ENCODE measurements at regions not wholly inside any gene's neighbourhood (a gene's known extent, or its start where the extent isn't known, plus 50 kb on each side); places are given as distances from the start of the nearest gene placed in this dataset.

GRCh38 chr10:128337860-128338378 is 211.7 kb upstream of the MKI67 start:
- Histone ChIP-seq H3K4me3 (no peak overlapping the region), H3K27me3 (peaks cover 0 to 4% (median 0%) of the 10 kb centered on the region in 9 donors), H3K9me3 (peaks cover 0 to 5% (median 0%) of the 10 kb centered on the region in 12 donors), H3K4me1 (peaks cover 0 to 6% (median 0%) of the 10 kb centered on the region in 12 donors), H3K27ac (no peak overlapping the region), H3K36me3 (no peaks in the 10 kb centered on the region)
- WGBS, 4 donors, result 26 to 38% (median 31%) methylated on average over 7 of the region's 7 CpGs
- intact Hi-C loops (cut with DNase I), result no loop called here
- ATAC-seq (peak in 3 of 4 donors; percentile 20 to 51 (median 28)), DNase-seq (peak in 2 of 5 donors; percentile 39 to 57)
- TF ChIP-seq POLR2A (IDR thresholded peaks at IDR 0.05), result no peak
- no peak for TF ChIP-seq CTCF (IDR thresholded peaks at IDR 0.05)

- ATAC-seq (no peak), DNase-seq (no peak)
- TF ChIP-seq CTCF (IDR thresholded peaks at IDR 0.05) (no peak), POLR2A (IDR thresholded peaks at IDR 0.05) (no peak)
- H3K36me3 ChIP-seq, result no peaks in the 10 kb centered on the region
- H3K27ac ChIP-seq, result no peak overlapping the region
- peaks cover 0 to 6% (median 0%) of the 10 kb centered on the region in 12 donors for H3K4me1 ChIP-seq
- intact Hi-C loops (cut with DNase I), result no loop called here
- peaks cover 0 to 4% (median 0%) of the 10 kb centered on the region in 9 donors for H3K27me3 ChIP-seq
- WGBS, 4 donors, result 66 to 72% (median 69%) methylated on average over 3 of the region's 3 CpGs
- H3K4me3 ChIP-seq, result no peak overlapping the region
- H3K9me3 ChIP-seq, result no peaks in the 10 kb centered on the region
These were observed 212.7 kb upstream of the MKI67 start for GRCh38 chr10:128338951-128339350.

- H3K9me3 ChIP-seq, result no peaks in the 10 kb centered on the region
- TF ChIP-seq POLR2A (IDR thresholded peaks at IDR 0.05) (no peak), CTCF (IDR thresholded peaks at IDR 0.05) (no peak)
- H3K4me3 ChIP-seq, result no peak overlapping the region
- H3K4me1 ChIP-seq, result peaks cover 0 to 6% (median 0%) of the 10 kb centered on the region in 12 donors
- no peak overlapping the region for H3K27ac ChIP-seq
- DNase-seq (no peak), ATAC-seq (no peak)
- H3K27me3 ChIP-seq, result peaks cover 0 to 3% (median 0%) of the 10 kb centered on the region in 9 donors
- WGBS, 4 donors, result 79 to 87% (median 84%) methylated on average over 4 of the region's 4 CpGs
- H3K36me3 ChIP-seq, result no peaks in the 10 kb centered on the region
- intact Hi-C loops (cut with DNase I), result no loop called here
These were observed 213.5 kb upstream of the MKI67 start for GRCh38 chr10:128339753-128340152.

- 89 to 92% (median 91%) methylated on average over 4 of the region's 4 CpGs for WGBS, 4 donors
- no peaks in the 10 kb centered on the region for H3K4me1 ChIP-seq
- H3K27ac ChIP-seq, result no peak overlapping the region
- ATAC-seq, result no peak
- DNase-seq, result no peak
- no peaks in the 10 kb centered on the region for H3K9me3 ChIP-seq
- no peak for TF ChIP-seq CTCF (IDR thresholded peaks at IDR 0.05)
- no peak for TF ChIP-seq POLR2A (IDR thresholded peaks at IDR 0.05)
- H3K36me3 ChIP-seq, result no peaks in the 10 kb centered on the region
- no peak overlapping the region for H3K4me3 ChIP-seq
- intact Hi-C loops (cut with DNase I), result no loop called here
- H3K27me3 ChIP-seq, result peaks cover 0 to 6% (median 0%) of the 10 kb centered on the region in 9 donors
These were observed 219.1 kb upstream of the MKI67 start for GRCh38 chr10:128345353-128345752.
